ENCODE measurements at regions not wholly inside any gene's neighbourhood (a gene's known extent, or its start where the extent isn't known, plus 50 kb on each side); places are given as distances from the start of the nearest gene placed in this dataset.

DNA sequence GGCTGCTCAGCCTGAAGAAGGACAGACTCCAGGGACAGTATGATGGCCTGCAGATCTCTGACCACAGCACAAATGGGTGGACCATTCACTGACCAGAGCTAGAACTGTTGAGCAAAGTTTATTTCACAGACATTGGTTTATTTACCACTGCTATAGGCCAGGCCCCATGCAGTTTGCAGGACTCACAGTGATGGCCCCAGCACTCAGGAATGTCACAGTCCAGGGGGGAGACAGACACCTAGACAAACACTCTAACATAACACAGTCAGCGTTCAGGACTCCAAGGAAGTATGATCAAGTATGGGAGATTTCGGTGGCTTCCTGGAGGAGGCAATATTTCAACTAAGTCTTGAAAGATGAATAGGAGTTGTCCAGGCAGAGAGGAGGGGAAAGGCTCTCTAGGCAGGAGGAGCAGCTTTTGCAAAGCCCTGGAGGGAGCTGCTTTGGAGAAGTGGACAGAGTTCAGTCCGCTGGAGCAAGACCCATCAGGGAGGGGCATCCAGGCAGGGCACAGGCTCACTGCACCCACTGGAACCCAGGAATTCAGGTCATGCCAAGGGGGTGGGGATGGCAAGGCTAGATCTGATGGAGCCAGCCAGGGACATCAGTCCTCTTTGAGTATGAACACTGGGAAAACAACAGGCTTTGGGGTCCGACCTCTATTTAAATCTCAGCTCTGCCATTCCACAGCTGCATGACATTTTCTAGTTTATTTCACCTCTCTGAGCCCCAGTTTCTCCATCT is 454.3 kb downstream of the MATN1 start:
- DNase-seq (ENCODE audit: low read depth), result no peak

DNA sequence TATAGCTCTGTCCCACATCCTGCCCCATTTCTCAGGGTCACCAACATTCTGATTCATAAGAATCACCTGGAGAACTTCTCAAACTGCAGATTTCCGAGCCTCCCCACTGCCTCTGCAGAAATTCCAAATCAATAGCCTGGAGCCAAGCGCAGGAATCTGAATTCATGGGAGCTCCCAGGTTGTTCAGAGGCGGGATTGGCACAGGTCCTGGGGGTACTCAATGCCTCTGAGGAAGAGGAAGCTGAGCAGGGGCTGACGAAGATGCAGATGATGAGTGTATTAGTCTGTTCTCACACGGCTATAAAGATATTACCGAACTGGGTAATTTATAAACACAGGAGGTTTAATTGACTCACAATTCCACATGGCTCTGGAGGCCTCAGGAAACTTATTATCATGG is 455.5 kb downstream of the MATN1 start:
- no peak for DNase-seq (ENCODE audit: low read depth)

DNA sequence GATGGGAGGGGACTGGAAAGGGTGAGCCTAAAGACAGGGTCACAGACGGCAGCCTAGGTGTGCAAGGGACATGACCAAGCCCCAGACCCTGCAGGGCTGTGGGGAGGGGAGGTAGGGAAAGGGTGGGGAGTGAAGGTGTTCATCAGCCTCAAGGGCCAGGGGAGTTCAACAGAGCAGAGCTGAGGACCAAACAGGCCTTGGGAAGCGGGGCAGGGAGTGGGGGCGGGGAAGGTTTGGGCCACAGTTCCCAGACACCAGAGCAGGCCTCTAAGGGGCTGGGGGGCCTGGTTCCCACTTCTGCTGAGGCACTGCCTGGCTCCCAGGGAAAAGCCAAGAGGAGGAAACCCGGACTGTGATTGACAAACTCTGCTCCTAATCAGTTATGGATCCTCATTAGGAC is 456.3 kb downstream of the MATN1 start:
- DNase-seq (ENCODE audit: low read depth), result no peak

DNA sequence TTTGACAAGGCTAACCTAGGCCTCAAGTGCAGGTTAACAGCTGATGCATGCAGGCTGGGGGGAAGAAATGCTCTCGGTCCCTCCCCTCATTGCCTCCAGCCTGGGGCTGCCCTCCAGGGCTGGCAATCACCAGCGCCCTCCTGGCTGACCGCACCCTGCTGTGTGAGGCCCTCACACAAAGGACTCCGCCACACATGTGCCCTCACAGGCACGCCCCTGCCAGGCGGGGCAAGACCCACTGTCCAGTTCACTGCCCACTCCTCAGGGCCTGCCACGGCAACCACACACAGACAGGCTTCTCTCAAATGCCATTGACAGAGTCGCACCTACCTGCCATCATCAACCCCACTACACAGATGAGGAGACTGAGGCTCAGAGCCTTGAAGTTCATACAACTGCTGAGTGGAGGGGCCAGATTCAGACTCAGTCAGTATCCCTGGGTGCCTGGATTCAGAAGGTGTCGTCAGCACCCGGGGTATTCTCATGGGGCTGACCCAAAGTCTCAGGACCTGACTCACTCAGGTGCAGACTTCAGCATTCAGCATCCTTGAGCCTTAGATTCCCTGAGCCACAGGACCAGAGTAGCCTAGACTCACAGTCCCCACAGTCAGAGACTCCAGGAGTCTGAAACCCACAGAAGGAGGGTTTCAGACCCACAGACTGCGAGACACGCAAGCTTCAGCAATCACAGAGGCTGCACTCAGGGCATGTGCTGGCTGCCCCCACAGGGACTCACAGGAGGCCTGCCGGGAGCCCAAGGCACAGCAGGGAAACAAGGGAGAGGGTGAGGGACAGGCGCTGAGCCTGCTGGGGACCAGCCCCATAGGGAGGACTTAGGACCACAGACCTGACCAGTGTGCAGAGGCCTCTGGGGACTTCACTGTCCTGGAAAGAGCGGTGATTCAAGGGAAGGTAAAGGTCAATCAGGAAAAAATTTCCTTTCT is 458.0 kb downstream of the MATN1 start:
- no peak for DNase-seq (ENCODE audit: low read depth)

DNA sequence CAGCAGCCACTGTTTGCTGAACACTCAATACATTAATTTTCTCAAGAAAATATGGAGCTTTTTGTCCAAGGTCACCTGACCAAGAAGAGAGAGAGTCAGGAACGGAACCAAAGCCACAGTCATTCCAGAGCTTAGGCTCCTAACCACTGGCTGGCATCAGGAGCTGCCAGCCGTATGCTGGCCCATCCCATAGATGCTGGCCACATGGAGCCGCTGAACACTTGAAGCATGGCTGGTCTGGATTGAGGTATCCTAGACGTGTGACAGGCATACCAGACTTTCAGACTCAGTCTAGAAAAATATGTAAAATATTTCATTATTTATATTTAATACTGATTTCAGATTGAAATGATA is 458.7 kb downstream of the MATN1 start:
- DNase-seq (ENCODE audit: low read depth), result no peak

DNA sequence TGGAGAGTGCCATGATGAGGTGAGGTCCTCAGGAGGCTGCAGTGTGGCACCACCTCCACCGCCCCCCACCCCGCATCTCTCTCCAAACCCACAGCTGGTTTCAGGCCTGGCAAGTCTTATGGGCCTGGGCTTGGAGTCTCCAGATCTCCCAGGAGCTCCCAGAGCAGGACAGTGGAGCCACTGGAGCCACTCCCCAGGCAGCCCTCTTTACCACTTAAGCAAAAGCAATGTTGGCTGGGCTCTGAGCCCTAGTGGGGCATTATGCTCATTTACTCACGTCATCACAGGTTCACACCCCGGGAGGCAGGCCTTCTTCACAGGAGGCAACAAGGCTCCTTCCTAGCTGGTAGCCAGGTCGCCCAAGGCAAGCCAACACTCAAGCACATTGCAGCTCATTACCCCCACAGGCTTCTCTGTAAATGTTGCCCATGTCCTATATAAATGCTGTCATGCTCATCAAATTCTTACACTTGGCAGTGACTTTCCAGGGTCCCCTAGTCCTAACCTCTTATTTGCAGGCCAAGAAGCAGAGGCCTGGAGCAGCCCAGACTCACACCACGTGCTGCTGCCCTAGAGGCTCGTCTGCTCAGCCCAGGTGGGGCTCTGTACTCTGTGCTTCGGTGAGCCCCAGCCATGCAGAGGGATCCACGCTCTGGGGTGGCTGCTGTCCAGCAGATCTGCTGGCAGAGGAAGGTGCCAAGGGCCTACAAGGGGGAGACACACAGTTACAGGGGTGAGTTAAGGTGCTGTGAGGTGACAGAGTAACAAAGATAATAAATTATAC is 459.3 kb downstream of the MATN1 start:
- no peak for DNase-seq (ENCODE audit: low read depth)

DNA sequence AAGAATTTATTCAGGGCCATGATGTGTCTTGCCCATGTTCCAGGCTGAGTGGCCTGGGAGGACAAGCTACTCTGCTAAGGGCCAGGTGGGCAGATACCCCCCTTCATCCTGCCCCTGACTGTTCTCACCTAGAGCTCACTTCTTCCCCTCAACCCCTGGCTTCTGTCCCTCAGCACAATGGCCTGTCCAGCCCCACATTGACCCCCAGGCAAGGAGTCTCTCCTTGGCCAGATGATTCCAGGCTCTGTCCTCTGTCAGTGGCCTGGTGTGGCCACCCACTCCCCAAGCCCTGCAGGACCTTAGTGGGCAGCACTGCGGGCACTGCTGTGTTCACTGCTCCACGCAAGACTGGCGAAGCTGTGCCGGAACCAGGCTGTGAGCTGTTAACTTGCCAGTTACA is 460.0 kb downstream of the MATN1 start:
- DNase-seq (ENCODE audit: low read depth), result no peak

DNA sequence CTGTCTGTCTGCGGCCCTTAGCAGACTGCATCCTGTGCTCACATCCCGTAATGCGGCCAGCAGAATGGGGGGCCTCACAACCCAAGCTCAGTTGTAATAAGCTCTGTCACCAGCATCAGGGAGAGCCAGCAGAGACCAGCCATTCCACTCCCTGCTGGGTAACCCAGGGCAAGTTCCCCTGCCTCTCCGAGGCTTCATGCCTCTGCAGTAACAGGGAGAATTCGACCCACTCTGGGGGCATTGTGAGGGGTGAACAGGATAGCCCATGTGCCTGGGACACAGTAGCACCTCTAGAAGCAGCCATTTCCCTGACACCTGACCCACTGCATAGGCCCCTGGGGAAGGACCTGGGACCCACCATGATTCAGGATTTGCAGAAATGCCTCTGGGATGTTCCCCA is 461.2 kb downstream of the MATN1 start:
- no peak for DNase-seq (ENCODE audit: low read depth)

DNA sequence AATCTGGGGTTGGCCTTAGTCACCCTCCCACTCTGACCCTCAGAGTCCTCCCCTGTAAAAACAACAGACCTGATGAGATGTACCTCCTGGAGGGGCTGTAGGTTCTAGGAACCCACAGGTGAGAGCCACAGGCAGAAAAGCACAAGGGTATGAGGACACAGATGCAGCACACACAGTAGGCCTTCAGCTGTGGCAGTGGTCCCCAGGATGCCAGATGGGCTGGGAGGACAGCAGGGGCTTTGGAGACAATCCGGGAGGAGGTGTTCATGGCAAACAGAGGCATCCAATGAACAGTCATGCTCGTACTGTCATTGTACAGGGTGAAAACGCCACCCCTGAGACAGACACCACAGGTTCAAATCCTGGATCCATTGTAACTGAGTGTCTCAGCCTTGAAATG is 463.1 kb downstream of the MATN1 start:
- DNase-seq (ENCODE audit: low read depth), result no peak

DNA sequence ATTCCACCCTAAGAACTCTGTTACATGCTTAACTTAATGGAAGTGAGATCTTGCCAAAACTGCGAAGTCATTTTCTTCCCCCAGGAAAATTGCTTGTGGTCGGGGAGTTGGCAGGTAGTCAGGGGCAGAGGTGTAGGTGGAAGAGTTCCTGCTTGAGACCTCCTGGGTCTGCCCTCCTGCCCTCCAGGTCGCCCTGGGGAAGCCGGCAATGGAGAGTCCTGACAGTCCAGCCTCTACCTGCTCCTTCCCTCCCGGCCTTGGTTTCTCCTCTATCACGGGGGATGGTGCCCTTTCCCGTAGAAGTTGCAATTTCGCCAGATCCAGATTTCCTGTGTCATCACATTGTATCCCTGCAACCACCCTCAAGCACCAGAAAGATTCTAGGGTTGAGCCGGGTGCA is 463.8 kb downstream of the MATN1 start:
- no peak for DNase-seq (ENCODE audit: low read depth)

DNA sequence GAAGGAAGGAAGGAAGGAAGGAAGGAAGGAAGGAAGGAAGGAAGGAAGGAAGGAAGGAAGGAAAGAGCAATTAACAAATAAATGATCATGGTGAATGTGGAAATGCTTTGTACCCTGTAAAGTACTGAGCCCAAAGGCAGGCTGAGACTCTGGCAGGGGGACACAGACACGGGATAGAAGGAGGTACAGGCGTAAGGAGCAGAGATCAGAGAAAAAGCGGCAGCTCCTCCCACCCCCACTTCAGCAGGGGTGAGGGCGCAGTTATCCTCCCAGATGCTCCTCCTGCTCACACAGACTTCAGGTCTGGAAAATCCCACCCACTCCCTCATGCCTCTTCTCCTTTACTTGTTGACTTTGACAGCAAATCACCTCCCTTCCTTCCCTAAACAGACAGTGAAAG is 464.5 kb downstream of the MATN1 start:
- DNase-seq (ENCODE audit: low read depth), result no peak

DNA sequence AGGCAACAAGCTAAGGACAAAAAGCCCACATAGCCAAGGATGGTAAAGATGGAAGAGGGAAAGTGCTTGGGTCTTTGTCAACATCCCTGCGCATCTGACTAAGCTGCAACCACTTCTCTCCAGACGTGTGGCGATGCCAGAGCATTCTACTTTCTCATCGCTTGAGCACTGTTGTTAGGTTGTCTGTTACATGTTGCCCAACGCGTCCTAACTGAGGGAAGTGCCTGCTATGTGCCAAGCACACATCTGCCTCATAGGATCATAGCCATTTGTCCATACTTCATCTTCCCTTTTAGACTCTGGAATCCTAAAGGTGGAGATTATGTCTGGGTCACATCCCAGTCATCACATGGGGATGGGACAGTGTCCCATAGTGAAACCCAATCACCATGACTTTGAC is 464.9 kb downstream of the MATN1 start:
- DNase-seq (ENCODE audit: low read depth), result no peak

DNA sequence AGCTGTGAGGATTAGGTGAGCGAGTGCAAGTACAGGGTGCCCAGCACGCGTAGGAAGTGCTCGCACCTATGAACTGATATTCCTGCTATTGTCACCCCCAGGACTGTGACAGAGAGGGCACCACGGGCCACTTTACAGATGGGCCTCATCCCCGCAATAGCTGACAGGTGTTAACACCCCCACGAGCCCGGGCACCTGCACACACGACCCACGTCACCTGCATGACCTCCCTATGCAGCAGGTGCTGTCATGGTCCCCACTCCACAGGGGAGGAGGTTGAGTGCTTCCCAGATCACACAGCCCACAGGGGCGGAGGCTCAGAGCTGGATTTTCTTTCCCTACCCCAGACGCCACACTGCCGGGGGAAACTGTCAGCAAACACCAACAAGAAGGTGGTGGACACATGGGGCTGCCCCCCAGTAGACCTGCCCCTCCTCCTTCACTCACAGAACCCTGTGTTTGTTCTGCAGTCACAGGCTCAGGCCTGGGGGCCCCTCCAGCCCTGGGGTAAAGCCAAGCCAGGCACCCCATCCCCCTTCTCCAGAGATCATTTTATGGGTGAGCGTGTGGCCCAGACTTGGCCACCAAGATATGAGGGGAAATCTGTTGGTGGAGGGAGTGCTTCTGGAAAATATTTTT is 465.5 kb downstream of the MATN1 start:
- no peak for DNase-seq (ENCODE audit: low read depth)

DNA sequence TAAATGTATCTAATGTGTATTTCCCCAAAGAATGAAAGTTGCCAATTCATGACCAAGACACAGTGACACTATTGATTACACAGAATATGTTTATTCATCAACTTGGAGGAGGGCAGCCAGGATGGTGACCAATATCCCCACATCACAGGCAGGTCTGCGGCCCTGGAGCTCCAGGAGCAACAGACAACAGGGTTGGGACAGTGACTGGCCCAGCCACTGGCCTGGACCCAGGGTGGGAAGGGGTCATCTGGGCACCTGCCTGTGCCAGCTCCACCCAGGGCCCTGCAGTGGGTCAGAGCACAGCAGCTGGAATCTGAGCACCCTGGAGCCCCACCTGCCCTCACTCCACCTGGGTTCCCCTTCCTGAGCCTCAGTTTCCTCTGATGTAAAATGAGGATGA is 466.1 kb downstream of the MATN1 start:
- DNase-seq (ENCODE audit: low read depth), result no peak

DNA sequence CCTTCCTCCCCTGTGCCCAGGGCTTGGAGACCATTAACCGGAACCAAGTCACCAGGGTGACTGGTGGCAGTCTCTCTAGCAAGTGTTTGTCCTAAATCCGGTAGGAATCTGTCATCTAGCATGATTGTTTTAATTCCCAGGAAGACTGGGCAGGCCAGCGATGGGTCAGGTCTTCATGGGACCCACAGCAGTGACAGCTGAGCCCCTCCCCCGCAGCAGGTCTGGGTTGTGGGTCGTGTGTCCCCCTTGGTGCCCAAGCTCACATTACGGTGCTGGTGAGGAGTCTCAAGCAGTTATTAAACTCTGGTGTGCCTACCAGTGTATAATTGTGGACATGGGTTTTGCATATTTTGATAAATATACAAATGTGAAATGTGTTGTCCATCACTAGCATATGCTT is 466.5 kb downstream of the MATN1 start:
- DNase-seq (ENCODE audit: low read depth), result no peak

DNA sequence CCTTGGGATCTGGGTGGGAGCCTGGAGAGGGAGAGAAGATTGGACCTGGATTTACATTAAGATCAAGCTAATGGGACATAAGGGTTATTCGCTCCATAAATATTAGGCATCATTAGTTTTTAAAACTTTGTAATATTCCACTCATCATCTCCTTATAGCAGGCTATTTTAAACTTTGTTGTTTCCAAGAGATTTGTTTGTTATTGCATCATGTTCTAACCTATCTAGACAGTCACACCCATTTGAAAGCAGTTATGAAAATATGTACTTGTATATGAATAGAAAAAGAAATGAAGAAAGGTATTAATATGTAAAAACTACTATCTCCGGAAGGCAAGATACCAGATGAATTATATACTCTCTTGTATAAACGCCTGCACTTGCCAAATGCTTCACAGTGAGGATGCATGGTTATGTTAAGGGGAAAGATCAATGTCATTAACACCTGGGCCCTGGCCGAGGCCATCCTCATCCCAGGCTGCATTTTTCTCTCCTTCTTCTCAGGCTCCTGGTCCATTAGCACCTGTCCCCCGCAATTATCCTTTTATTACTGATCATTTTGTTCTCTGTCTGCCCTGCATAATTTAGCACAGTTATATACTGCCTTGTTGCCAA is 468.2 kb downstream of the MATN1 start:
- no peak for DNase-seq (ENCODE audit: low read depth)

DNA sequence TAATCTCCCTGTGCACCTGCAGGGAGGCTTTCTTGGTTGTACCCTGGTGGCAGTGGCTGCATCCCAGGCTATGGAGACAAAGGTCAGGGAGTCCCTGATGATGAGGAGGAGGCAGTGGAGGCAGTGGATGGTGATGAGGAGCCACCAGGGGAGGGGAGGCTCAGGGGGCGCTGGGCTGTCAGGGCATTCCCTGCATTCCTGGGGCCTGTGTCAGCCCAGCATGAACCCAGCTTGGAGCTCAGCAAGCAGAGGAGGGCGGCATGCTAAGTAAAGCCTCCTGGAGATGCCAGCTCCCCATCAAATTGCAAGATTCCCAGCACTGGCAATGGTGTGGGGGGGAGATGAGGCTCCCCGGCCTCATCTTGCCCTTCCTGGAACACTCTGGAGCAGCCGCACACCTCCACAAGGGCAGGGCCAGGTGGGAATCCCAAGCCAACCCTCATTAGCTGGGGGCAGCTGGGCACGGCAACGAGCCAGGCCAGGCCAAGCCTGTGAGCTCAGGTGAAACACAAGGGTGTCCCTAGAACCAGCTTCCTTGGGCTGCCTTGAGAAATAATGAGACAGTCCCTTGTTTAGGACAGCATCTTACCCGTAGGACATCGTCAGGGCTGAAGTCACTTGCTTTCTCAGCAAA is 469.5 kb downstream of the MATN1 start:
- DNase-seq (ENCODE audit: low read depth), result no peak

DNA sequence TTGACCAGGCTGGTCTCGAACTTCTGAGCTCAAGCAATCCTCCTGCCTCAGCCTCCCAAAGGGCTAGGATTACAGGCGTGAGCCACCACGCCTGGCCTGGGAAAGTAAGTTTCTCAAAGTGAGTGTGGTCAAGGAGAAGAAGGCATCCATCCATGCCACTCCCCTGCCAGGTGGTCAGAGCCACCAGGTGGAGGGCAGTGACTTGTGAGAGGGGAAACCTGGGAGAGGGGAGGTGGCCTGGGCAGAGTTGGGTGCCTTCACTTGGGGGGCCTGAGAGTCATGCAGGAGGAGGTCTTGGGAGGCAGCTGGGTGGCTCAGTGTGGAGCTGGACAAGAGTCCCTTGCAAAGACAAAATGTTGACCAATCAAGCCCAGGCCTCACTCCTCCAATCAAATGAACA is 470.0 kb downstream of the MATN1 start:
- DNase-seq (ENCODE audit: low read depth), result no peak

DNA sequence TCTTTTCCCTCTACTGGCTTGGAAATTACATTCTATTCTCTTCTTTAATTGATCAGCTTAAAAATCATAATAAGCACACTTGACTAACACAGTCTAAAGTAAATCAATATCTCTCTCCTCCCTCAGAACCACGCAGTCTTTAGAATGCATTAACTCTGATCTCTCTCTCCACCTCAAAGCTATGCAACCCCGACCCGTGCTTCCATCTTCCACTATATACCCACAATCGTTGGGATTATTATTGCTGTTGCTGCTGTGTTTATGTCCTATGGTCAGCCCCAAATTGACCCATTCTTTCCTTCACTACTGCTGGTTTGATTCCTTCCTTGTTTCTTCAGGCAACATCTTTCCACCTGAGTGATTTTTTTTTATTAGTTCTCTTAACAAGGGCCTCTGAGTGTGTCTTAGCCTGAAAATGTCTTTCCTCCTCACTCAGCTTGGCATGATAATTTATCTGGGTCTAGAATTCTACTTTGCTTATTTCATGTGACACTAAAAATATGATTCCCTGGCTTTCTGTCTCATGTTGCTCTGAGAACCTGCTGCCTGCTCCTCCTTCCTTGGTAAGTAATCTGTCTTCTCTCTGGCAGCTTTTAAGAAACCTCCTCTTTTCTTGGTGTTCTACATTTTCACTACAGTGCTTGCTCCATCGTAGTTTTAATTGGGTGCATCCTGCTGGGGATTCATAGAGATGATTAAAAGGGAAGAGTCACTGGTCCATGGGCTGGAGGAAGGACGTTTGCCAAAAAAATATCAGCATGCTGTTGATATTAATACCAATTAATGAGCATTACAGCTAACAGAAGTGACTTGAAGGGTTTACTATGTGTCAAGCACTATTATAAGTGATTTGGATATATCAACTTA is 472.2 kb downstream of the MATN1 start:
- DNase-seq (ENCODE audit: low read depth), result no peak

DNA sequence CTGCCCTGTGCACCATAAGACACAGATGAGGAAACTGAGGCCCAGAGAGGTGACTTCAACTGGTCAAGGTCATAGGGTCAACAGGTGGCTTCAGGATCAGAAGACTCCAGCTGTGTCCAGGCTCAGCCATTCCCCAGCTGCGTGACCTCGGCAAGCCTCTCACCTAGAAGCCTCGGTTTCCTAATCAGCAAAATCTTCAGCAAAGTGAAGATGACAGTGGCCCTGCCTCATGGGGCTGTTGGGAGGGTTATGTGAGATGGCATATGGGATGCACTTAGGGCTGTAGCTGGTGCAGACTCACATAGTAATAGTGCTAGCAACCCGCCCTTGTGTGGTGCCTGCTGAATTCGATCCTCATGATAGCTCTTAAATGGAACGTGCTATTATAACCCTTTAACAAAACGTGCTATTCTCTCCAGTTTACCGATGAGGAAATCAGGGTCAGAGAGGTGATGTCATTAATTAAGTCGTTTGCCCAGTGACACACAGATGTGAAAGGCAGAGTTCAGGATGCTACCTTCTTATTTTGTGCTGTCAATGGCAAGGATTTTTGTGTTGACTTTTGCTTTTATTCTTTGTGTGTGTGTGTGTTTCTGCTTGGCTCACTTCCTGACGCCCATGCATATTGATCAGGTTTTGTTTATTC is 472.9 kb downstream of the MATN1 start:
- no peak for DNase-seq (ENCODE audit: low read depth)
